WTC11 (cell line): ENCODE measurements at regions not wholly inside any gene's neighbourhood (a gene's known extent, or its start where the extent isn't known, plus 50 kb on each side); places are given as distances from the start of the nearest gene placed in this dataset.
"Not testable (repeated sequence)": the region's sequence is repeated elsewhere in the genome, so short reads cannot be mapped to it uniquely, and the experiment has no call there.

Source experiments
- ATAC-seq: fragments of 200-7000 bp; cut with Tn5 transposase; 2 replicates; pipeline ENCODE4 v1.10.0; 2021; ENCODE audit warnings: mild to moderate bottlenecking, moderate library complexity
- CTCF ChIA-PET: fragments of 300-600 bp; sonication (Branson Sonifier 250); formaldehyde crosslinking; loops from one replicate; lab custom pipeline; 2021; ENCODE audit warnings: antibody characterized with exemption; lab: Charles Lee
- POLR2A ChIA-PET: fragments of 350-600 bp; sonication (Branson Sonifier 250); formaldehyde crosslinking; loops from one replicate; lab custom pipeline; 2021; ENCODE audit warnings: antibody characterized with exemption; lab: Charles Lee
- DNase-seq: peaks from one replicate; pipeline ENCODE4 v3.0.0; 2021; ENCODE audit warnings: low spot score
- H3K27ac Mint-ChIP-seq: 2 replicates; pipeline ENCODE4 v1.8.0; 2021; ENCODE audit warnings: mixed read lengths
- H3K27me3 Mint-ChIP-seq: 2 replicates; pipeline ENCODE4 v1.8.0; 2021; ENCODE audit warnings: low read depth, mild to moderate bottlenecking, moderate library complexity, mixed read lengths
- H3K36me3 Mint-ChIP-seq: 2 replicates; pipeline ENCODE4 v1.8.0; 2021; ENCODE audit warnings: mixed read lengths
- H3K4me1 Mint-ChIP-seq: 2 replicates; pipeline ENCODE4 v1.8.0; 2022; ENCODE audit warnings: mixed read lengths
- H3K4me3 Mint-ChIP-seq: 2 replicates; pipeline ENCODE4 v1.8.0; 2021; ENCODE audit warnings: mild to moderate bottlenecking, moderate library complexity, mixed read lengths
- H3K9me3 Mint-ChIP-seq: 2 replicates; pipeline ENCODE4 v1.8.0; 2021; ENCODE audit warnings: mixed read lengths
- ATF1 ChIP-seq: sonication (generic); formaldehyde crosslinking; IDR thresholded peaks from 2 replicates; pipeline ENCODE4 v1.8.1; 2023; ENCODE audit warnings: mild to moderate bottlenecking, moderate library complexity, missing genetic modification reagents
- CBFB ChIP-seq: sonication (generic); formaldehyde crosslinking; IDR thresholded peaks from 2 replicates; pipeline ENCODE4 v1.8.1; 2022; ENCODE audit warnings: mild to moderate bottlenecking, low read depth, missing genetic modification reagents
- ETV6 ChIP-seq: sonication (generic); formaldehyde crosslinking; IDR thresholded peaks from 2 replicates; pipeline ENCODE4 v1.8.1; 2022; ENCODE audit warnings: mild to moderate bottlenecking, missing genetic modification reagents
- FOXP1 ChIP-seq: sonication (generic); formaldehyde crosslinking; IDR thresholded peaks from 2 replicates; pipeline ENCODE4 v1.8.0; 2022; ENCODE audit warnings: missing genetic modification reagents, mild to moderate bottlenecking, moderate library complexity, borderline replicate concordance
- JUN ChIP-seq: sonication (generic); formaldehyde crosslinking; IDR thresholded peaks from 2 replicates; pipeline ENCODE4 v1.8.0; 2023; ENCODE audit warnings: mild to moderate bottlenecking, missing genetic modification reagents
- KAT7 ChIP-seq: sonication (generic); formaldehyde crosslinking; IDR thresholded peaks from 2 replicates; pipeline ENCODE4 v1.8.1; 2023; ENCODE audit warnings: missing genetic modification reagents, mild to moderate bottlenecking, borderline replicate concordance
- NFATC4 ChIP-seq: fragments of 250-450 bp; sonication (Bioruptor Pico); IDR thresholded peaks from 2 replicates; pipeline ENCODE4 v1.9.0; 2021; ENCODE audit warnings: mild to moderate bottlenecking
- NR1H2 ChIP-seq: sonication (generic); formaldehyde crosslinking; IDR thresholded peaks from 2 replicates; pipeline ENCODE4 v1.9.0; 2021; ENCODE audit warnings: mild to moderate bottlenecking, moderate library complexity, missing genetic modification reagents
- NR2C2 ChIP-seq: sonication (generic); formaldehyde crosslinking; IDR thresholded peaks from 2 replicates; pipeline ENCODE4 v1.8.0; 2022; ENCODE audit warnings: mild to moderate bottlenecking, missing genetic modification reagents
- ZNF138 ChIP-seq: sonication (generic); formaldehyde crosslinking; conservative IDR thresholded peaks from 2 replicates; pipeline ENCODE4 v1.8.1; 2022; ENCODE audit warnings: mild to moderate bottlenecking, moderate library complexity, missing genetic modification reagents
- TF ChIP-seq, protein P1 (sequence below): fragments of 250-450 bp; sonication (Bioruptor Pico); IDR thresholded peaks from 2 replicates; pipeline ENCODE4 v1.9.0; 2021; ENCODE audit warnings: mild to moderate bottlenecking, borderline replicate concordance
- TF ChIP-seq, protein P2 (sequence below): fragments of 250-450 bp; sonication (Bioruptor Pico); IDR thresholded peaks from 2 replicates; pipeline ENCODE4 v1.8.0; 2021; ENCODE audit warnings: mild to moderate bottlenecking
- TF ChIP-seq, protein P3 (sequence below): sonication (generic); formaldehyde crosslinking; IDR thresholded peaks from 2 replicates; pipeline ENCODE4 v1.8.1; 2022; ENCODE audit warnings: mild to moderate bottlenecking, missing genetic modification reagents, moderate library complexity, borderline replicate concordance
- TF ChIP-seq, protein P4 (sequence below): sonication (generic); formaldehyde crosslinking; IDR thresholded peaks from 2 replicates; pipeline ENCODE4 v1.8.1; 2023; ENCODE audit warnings: mild to moderate bottlenecking, moderate library complexity, missing genetic modification reagents
- TF ChIP-seq, protein P5 (sequence below): sonication (generic); formaldehyde crosslinking; IDR thresholded peaks from 2 replicates; pipeline ENCODE4 v1.8.0; 2022; ENCODE audit warnings: mild to moderate bottlenecking, missing genetic modification reagents
- TF ChIP-seq, protein P6 (sequence below): sonication (generic); formaldehyde crosslinking; IDR thresholded peaks from 2 replicates; pipeline ENCODE4 v1.8.0; 2023; ENCODE audit warnings: mild to moderate bottlenecking, missing genetic modification reagents

DNA sequence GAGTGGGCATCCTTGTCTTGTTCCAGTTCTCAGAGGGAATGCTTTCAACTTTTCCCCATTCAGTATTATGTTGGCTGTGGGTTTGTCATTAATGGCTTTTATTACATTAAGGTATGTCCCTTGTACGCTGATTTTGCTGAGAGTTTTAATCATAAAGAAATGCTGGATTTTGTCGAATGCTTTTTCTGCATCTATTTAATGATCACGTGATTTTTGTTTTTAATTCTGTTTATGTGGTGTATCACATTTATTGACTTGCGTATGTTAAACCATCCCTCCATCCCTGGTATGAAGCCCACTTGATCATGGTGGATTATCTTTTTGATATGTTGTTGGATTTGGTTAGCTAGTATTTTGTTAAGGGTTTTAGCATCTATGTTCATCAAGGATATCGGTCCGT lies 266.9 kb upstream of the DIPK2B start:
- Mint-ChIP-seq H3K36me3 (peaks cover 30% of the 10 kb centered on the region), H3K9me3 (peaks cover 40% of the 10 kb centered on the region)
- POLR2A ChIA-PET, H3K4me3 Mint-ChIP-seq, DNase-seq, CTCF ChIA-PET, H3K27me3 Mint-ChIP-seq, H3K4me1 Mint-ChIP-seq, H3K27ac Mint-ChIP-seq, ATAC-seq: not testable (repeated sequence)

DNA sequence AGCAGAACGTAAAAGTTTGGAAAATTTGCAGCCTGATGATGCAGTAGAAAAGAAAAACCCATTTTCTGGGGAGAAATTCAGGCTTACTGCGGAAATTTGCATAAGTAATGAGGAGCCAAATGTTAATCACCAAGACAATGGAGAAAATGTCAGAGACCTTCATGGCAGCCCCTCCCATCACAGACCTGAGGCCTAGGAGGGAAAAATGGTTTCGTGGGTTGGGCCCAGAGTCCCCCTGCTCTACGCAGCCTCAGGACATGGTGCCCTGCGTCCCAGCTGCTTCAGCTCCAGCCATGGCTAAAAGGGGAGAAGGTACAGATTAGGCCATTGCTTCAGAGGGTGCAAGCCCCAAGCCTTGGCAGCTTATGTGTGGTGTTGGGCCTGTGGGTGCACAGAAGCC lies 255.1 kb upstream of the DIPK2B start:
- POLR2A ChIA-PET, H3K27me3 Mint-ChIP-seq, H3K36me3 Mint-ChIP-seq, CTCF ChIA-PET: not testable (repeated sequence)
- Mint-ChIP-seq H3K9me3 (peaks cover 21% of the 10 kb centered on the region), H3K4me1 (peaks cover 44% of the 10 kb centered on the region), H3K4me3 (peak overlapping the region; percentile 38; the same call in 1 of the 2 replicates), H3K27ac (0 out of 2 replicates have a peak overlapping the region, but pooled peaks have one; percentile 52)
- ATAC-seq = peak; percentile 71
- peak; percentile 14 for DNase-seq

DNA sequence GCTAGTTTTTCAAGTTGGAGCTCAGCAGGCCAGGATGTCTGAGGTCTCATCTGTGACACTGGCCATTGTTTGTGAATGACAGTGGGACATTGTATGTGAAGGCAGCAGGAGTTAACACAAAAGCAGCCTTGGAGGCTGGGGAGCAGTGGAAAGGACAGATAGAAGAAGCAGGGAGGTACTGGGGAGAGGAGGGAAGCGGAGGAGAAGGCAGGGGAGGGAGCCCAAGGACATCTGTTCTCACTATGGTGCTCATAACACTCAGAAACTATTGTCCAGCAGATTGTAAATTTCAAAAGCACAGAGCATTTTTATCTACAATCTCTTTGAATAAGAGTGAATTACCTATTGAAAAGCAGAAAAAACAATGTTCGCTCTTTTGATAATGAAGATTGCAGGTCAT lies 253.6 kb upstream of the DIPK2B start:
- DNase-seq (no peak), ATAC-seq (no peak)
- ChIA-PET CTCF (no interaction called here), POLR2A (no interaction called here)
- Mint-ChIP-seq H3K9me3 (peaks cover 16% of the 10 kb centered on the region), H3K4me1 (peaks cover 46% of the 10 kb centered on the region), H3K27me3 (peaks cover 2% of the 10 kb centered on the region; the same call in 1 of the 2 replicates), H3K4me3 (no peak overlapping the region; the same call in 1 of the 2 replicates), H3K27ac (peak overlapping the region; percentile 82; the same call in 1 of the 2 replicates), H3K36me3 (peaks cover 6% of the 10 kb centered on the region)
- TF ChIP-seq JUN (CRISPR knock-in tag) = no peak
- TF ChIP-seq, protein P1, sequence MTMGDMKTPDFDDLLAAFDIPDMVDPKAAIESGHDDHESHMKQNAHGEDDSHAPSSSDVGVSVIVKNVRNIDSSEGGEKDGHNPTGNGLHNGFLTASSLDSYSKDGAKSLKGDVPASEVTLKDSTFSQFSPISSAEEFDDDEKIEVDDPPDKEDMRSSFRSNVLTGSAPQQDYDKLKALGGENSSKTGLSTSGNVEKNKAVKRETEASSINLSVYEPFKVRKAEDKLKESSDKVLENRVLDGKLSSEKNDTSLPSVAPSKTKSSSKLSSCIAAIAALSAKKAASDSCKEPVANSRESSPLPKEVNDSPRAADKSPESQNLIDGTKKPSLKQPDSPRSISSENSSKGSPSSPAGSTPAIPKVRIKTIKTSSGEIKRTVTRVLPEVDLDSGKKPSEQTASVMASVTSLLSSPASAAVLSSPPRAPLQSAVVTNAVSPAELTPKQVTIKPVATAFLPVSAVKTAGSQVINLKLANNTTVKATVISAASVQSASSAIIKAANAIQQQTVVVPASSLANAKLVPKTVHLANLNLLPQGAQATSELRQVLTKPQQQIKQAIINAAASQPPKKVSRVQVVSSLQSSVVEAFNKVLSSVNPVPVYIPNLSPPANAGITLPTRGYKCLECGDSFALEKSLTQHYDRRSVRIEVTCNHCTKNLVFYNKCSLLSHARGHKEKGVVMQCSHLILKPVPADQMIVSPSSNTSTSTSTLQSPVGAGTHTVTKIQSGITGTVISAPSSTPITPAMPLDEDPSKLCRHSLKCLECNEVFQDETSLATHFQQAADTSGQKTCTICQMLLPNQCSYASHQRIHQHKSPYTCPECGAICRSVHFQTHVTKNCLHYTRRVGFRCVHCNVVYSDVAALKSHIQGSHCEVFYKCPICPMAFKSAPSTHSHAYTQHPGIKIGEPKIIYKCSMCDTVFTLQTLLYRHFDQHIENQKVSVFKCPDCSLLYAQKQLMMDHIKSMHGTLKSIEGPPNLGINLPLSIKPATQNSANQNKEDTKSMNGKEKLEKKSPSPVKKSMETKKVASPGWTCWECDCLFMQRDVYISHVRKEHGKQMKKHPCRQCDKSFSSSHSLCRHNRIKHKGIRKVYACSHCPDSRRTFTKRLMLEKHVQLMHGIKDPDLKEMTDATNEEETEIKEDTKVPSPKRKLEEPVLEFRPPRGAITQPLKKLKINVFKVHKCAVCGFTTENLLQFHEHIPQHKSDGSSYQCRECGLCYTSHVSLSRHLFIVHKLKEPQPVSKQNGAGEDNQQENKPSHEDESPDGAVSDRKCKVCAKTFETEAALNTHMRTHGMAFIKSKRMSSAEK (CRISPR knock-in tag) = no peak
- TF ChIP-seq NFATC4 (CRISPR knock-in tag) = no peak
- TF ChIP-seq NR1H2 = no peak
- TF ChIP-seq CBFB (CRISPR knock-in tag) = no peak
- no peak for TF ChIP-seq ETV6 (CRISPR knock-in tag)
- TF ChIP-seq KAT7 (CRISPR knock-in tag) = no peak
- no peak for TF ChIP-seq ATF1 (CRISPR knock-in tag)
- TF ChIP-seq, protein P2, sequence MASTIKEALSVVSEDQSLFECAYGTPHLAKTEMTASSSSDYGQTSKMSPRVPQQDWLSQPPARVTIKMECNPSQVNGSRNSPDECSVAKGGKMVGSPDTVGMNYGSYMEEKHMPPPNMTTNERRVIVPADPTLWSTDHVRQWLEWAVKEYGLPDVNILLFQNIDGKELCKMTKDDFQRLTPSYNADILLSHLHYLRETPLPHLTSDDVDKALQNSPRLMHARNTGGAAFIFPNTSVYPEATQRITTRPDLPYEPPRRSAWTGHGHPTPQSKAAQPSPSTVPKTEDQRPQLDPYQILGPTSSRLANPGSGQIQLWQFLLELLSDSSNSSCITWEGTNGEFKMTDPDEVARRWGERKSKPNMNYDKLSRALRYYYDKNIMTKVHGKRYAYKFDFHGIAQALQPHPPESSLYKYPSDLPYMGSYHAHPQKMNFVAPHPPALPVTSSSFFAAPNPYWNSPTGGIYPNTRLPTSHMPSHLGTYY (CRISPR knock-in tag) = no peak
- TF ChIP-seq NR2C2 = no peak
- TF ChIP-seq, protein P3, sequence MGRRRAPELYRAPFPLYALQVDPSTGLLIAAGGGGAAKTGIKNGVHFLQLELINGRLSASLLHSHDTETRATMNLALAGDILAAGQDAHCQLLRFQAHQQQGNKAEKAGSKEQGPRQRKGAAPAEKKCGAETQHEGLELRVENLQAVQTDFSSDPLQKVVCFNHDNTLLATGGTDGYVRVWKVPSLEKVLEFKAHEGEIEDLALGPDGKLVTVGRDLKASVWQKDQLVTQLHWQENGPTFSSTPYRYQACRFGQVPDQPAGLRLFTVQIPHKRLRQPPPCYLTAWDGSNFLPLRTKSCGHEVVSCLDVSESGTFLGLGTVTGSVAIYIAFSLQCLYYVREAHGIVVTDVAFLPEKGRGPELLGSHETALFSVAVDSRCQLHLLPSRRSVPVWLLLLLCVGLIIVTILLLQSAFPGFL (CRISPR knock-in tag) = no peak

DNA sequence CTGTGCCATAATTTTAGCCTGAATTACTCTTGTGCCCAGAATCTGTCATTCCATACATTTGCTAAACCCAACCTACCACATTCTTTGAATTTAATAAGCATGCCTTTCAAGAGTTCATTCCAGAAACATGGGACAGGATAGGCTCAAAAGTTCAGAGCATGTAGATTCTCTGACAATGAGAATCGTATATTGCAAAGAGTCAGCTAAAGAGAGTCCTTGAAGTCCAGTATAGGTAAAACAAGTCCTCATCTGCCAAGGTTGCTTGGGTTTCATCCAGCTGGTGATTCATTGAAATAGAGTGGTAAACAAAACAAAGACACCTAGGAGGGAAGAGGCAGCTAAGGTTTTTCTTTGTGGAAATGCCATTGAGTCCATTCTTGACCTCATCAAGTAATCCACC lies 249.3 kb upstream of the DIPK2B start:
- ChIA-PET POLR2A (no interaction called here), CTCF (no interaction called here)
- Mint-ChIP-seq H3K27ac (no peak overlapping the region), H3K4me1 (peaks cover 26% of the 10 kb centered on the region), H3K4me3 (no peak overlapping the region), H3K27me3 (peaks cover 2% of the 10 kb centered on the region; the same call in 1 of the 2 replicates), H3K36me3 (no peaks in the 10 kb centered on the region), H3K9me3 (no peaks in the 10 kb centered on the region)
- no peak for ATAC-seq
- DNase-seq = no peak
- TF ChIP-seq FOXP1 (CRISPR knock-in tag) (no peak), ZNF138 (CRISPR knock-in tag) (no peak)
- TF ChIP-seq, protein P4, sequence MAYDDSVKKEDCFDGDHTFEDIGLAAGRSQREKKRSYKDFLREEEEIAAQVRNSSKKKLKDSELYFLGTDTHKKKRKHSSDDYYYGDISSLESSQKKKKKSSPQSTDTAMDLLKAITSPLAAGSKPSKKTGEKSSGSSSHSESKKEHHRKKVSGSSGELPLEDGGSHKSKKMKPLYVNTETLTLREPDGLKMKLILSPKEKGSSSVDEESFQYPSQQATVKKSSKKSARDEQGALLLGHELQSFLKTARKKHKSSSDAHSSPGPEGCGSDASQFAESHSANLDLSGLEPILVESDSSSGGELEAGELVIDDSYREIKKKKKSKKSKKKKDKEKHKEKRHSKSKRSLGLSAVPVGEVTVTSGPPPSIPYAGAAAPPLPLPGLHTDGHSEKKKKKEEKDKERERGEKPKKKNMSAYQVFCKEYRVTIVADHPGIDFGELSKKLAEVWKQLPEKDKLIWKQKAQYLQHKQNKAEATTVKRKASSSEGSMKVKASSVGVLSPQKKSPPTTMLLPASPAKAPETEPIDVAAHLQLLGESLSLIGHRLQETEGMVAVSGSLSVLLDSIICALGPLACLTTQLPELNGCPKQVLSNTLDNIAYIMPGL (CRISPR knock-in tag) = no peak
- TF ChIP-seq, protein P5, sequence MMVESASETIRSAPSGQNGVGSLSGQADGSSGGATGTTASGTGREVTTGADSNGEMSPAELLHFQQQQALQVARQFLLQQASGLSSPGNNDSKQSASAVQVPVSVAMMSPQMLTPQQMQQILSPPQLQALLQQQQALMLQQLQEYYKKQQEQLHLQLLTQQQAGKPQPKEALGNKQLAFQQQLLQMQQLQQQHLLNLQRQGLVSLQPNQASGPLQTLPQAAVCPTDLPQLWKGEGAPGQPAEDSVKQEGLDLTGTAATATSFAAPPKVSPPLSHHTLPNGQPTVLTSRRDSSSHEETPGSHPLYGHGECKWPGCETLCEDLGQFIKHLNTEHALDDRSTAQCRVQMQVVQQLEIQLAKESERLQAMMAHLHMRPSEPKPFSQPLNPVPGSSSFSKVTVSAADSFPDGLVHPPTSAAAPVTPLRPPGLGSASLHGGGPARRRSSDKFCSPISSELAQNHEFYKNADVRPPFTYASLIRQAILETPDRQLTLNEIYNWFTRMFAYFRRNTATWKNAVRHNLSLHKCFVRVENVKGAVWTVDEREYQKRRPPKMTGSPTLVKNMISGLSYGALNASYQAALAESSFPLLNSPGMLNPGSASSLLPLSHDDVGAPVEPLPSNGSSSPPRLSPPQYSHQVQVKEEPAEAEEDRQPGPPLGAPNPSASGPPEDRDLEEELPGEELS (CRISPR knock-in tag) = no peak
- TF ChIP-seq, protein P6, sequence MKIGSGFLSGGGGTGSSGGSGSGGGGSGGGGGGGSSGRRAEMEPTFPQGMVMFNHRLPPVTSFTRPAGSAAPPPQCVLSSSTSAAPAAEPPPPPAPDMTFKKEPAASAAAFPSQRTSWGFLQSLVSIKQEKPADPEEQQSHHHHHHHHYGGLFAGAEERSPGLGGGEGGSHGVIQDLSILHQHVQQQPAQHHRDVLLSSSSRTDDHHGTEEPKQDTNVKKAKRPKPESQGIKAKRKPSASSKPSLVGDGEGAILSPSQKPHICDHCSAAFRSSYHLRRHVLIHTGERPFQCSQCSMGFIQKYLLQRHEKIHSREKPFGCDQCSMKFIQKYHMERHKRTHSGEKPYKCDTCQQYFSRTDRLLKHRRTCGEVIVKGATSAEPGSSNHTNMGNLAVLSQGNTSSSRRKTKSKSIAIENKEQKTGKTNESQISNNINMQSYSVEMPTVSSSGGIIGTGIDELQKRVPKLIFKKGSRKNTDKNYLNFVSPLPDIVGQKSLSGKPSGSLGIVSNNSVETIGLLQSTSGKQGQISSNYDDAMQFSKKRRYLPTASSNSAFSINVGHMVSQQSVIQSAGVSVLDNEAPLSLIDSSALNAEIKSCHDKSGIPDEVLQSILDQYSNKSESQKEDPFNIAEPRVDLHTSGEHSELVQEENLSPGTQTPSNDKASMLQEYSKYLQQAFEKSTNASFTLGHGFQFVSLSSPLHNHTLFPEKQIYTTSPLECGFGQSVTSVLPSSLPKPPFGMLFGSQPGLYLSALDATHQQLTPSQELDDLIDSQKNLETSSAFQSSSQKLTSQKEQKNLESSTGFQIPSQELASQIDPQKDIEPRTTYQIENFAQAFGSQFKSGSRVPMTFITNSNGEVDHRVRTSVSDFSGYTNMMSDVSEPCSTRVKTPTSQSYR (CRISPR knock-in tag) = no peak
